H9 (cell line): ENCODE measurements at regions not wholly inside any gene's neighbourhood (a gene's known extent, or its start where the extent isn't known, plus 50 kb on each side); places are given as distances from the start of the nearest gene placed in this dataset.

Experiments
- DNase-seq: peaks from one replicate; pipeline ENCODE4 v3.0.0-alpha.2; 2017
- H2AFZ ChIP-seq: one replicate; pipeline ENCODE4 v1.6.1; 2013; ENCODE audit warnings: mild to moderate bottlenecking, low read length, control low read depth, moderate library complexity
- H2AK5ac ChIP-seq: 2 replicates; pipeline ENCODE4 v1.6.1; 2013; ENCODE audit warnings: low read length, control low read depth, mixed read lengths; ENCODE audit not compliant: insufficient read length
- H2BK120ac ChIP-seq: one replicate; pipeline ENCODE4 v1.6.1; 2013; ENCODE audit warnings: low read depth, mild to moderate bottlenecking, low read length, control low read depth, inconsistent platforms; ENCODE audit not compliant: poor library complexity, severe bottlenecking
- H2BK12ac ChIP-seq: 2 replicates; pipeline ENCODE4 v1.6.1; 2013; ENCODE audit warnings: low read length, control low read depth, mixed read lengths, low read depth; ENCODE audit not compliant: insufficient read length
- H2BK15ac ChIP-seq: 2 replicates; pipeline ENCODE4 v1.6.1; 2013; ENCODE audit warnings: low read depth, low read length, control low read depth
- H2BK20ac ChIP-seq: one replicate; pipeline ENCODE4 v1.6.1; 2013; ENCODE audit warnings: low read depth, mild to moderate bottlenecking, low read length, control low read depth, inconsistent platforms; ENCODE audit not compliant: poor library complexity, severe bottlenecking
- H2BK5ac ChIP-seq: 2 replicates; pipeline ENCODE4 v1.6.1; 2013; ENCODE audit warnings: low read length, control low read depth, mixed read lengths; ENCODE audit not compliant: insufficient read length
- H3K14ac ChIP-seq: 2 replicates; pipeline ENCODE4 v1.6.1; 2013; ENCODE audit warnings: low read length, control low read depth; ENCODE audit not compliant: insufficient read depth
- H3K18ac ChIP-seq: 2 replicates; pipeline ENCODE4 v1.6.1; 2013; ENCODE audit warnings: low read depth, mild to moderate bottlenecking, mixed read lengths, low read length, control low read depth; ENCODE audit not compliant: insufficient read length
- H3K23ac ChIP-seq: 2 replicates; pipeline ENCODE4 v1.6.1; 2013; ENCODE audit warnings: low read length, control low read depth, mixed read lengths, low read depth; ENCODE audit not compliant: insufficient read length
- H3K23me2 ChIP-seq: 2 replicates; pipeline ENCODE4 v1.6.1; 2013; ENCODE audit warnings: low read depth, mild to moderate bottlenecking, mixed read lengths, low read length, control low read depth; ENCODE audit not compliant: insufficient read length, poor library complexity, severe bottlenecking
- H3K27ac ChIP-seq: 2 replicates; pipeline ENCODE4 v1.5.1; 2013; ENCODE audit warnings: low read length, control low read depth, mixed read lengths, low read depth; ENCODE audit not compliant: insufficient read length
- H3K27me3 ChIP-seq: 2 replicates; pipeline ENCODE4 v1.6.1; 2013; ENCODE audit warnings: low read length, control low read depth, inconsistent platforms; ENCODE audit not compliant: insufficient read depth
- H3K4ac ChIP-seq: 2 replicates; pipeline ENCODE4 v1.6.1; 2013; ENCODE audit warnings: low read depth, mild to moderate bottlenecking, control low read depth, inconsistent platforms, low read length, moderate library complexity
- H3K4me1 ChIP-seq: 2 replicates; pipeline ENCODE4 v1.6.1; 2013; ENCODE audit warnings: low read length, control low read depth, inconsistent platforms; ENCODE audit not compliant: insufficient read depth
- H3K4me2 ChIP-seq: 2 replicates; pipeline ENCODE4 v1.6.1; 2013; ENCODE audit warnings: low read length, control low read depth, mixed read lengths; ENCODE audit not compliant: insufficient read length, insufficient read depth
- H3K56ac ChIP-seq: 2 replicates; pipeline ENCODE4 v1.6.1; 2013; ENCODE audit warnings: low read depth, mild to moderate bottlenecking, mixed read lengths, low read length, control low read depth; ENCODE audit not compliant: insufficient read length
- H3K79me1 ChIP-seq: 2 replicates; pipeline ENCODE4 v1.6.1; 2013; ENCODE audit warnings: low read depth, mild to moderate bottlenecking, moderate library complexity, low read length, control low read depth, inconsistent platforms; ENCODE audit not compliant: insufficient read depth, poor library complexity, severe bottlenecking
- H3K79me2 ChIP-seq: 2 replicates; pipeline ENCODE4 v1.6.1; 2013; ENCODE audit warnings: low read length, control low read depth, inconsistent platforms; ENCODE audit not compliant: insufficient read depth
- H3K9ac ChIP-seq: 2 replicates; pipeline ENCODE4 v1.6.1; 2013; ENCODE audit warnings: low read length, control low read depth, mixed read lengths; ENCODE audit not compliant: insufficient read length; ENCODE audit errors: extremely low read depth
- H3K9me3 ChIP-seq: one replicate; pipeline ENCODE4 v1.6.1; 2013; ENCODE audit warnings: low read depth, low read length, inconsistent platforms; ENCODE audit not compliant: control insufficient read depth
- H3T11ph ChIP-seq: one replicate; pipeline ENCODE4 v1.6.1; 2013; ENCODE audit warnings: mild to moderate bottlenecking, low read length, control low read depth, inconsistent platforms
- H4K20me1 ChIP-seq: one replicate; pipeline ENCODE4 v1.6.1; 2013; ENCODE audit not compliant: control insufficient read depth, insufficient read length, insufficient read depth
- H4K5ac ChIP-seq: 2 replicates; pipeline ENCODE4 v1.6.1; 2013; ENCODE audit warnings: low read depth, mild to moderate bottlenecking, mixed read lengths, low read length, control low read depth; ENCODE audit not compliant: insufficient read length
- H4K8ac ChIP-seq: replicated peaks from 2 replicates; pipeline ENCODE4 v1.6.1; 2013; ENCODE audit warnings: low read length, control low read depth, mixed read lengths, low read depth; ENCODE audit not compliant: insufficient read length
- H4K91ac ChIP-seq: 2 replicates; pipeline ENCODE4 v1.6.1; 2013; ENCODE audit warnings: low read depth, mild to moderate bottlenecking, moderate library complexity, mixed read lengths, low read length, control low read depth; ENCODE audit not compliant: insufficient read length
- H3K27ac Mint-ChIP-seq, 3 experiments: 2 replicates in 2 of 3; 3 replicates in 1 of 3; pipeline ENCODE4 v1.8.0; 2020 to 2021; ENCODE audit warnings: mixed read lengths in 3 of 3, mild to moderate bottlenecking in 1 of 3, moderate library complexity in 1 of 3
- H3K27me3 Mint-ChIP-seq: 2 replicates; pipeline ENCODE4 v1.8.0; 2021; ENCODE audit warnings: low read depth, mild to moderate bottlenecking, moderate library complexity, mixed read lengths
- H3K36me3 Mint-ChIP-seq, 3 experiments: 2 replicates in 2 of 3; 3 replicates in 1 of 3; pipeline ENCODE4 v1.8.0; 2020 to 2021; ENCODE audit warnings: low read depth in 3 of 3, mixed read lengths in 3 of 3; ENCODE audit not compliant: insufficient read depth in 1 of 3
- H3K4me1 Mint-ChIP-seq, 2 experiments: 2 replicates each; pipeline ENCODE4 v1.8.0; 2020; ENCODE audit warnings: mixed read lengths in 2 of 2
- H3K4me3 Mint-ChIP-seq, 2 experiments: 2 replicates in 1 of 2; 3 replicates in 1 of 2; pipeline ENCODE4 v1.8.0; 2020 to 2021; ENCODE audit warnings: mild to moderate bottlenecking in 2 of 2, mixed read lengths in 2 of 2, moderate library complexity in 1 of 2
- H3K9me3 Mint-ChIP-seq, 2 experiments: 2 replicates in 1 of 2; 3 replicates in 1 of 2; pipeline ENCODE4 v1.8.0; 2020; ENCODE audit warnings: mild to moderate bottlenecking in 2 of 2, mixed read lengths in 2 of 2, moderate library complexity in 1 of 2
- WGBS: extraction: QIAGEN DNeasy Blood & Tissue Kit; methylation state at CpG from one replicate; pipeline ENCODE4 v1.1.7; 2013; ENCODE audit warnings: missing lambda C conversion rate, low lambda C conversion rate, mixed read lengths; ENCODE audit not compliant: insufficient read length; ENCODE audit errors: extremely low coverage; 5-methylcytosine and 5-hydroxymethylcytosine counted together
- TF ChIP-seq, protein P1 (sequence below): fragments of 200-600 bp; sonication (generic); conservative IDR thresholded peaks from 3 replicates; pipeline ENCODE4 v1.8.0; 2021; ENCODE audit warnings: antibody characterized with exemption, mild to moderate bottlenecking

DNA sequence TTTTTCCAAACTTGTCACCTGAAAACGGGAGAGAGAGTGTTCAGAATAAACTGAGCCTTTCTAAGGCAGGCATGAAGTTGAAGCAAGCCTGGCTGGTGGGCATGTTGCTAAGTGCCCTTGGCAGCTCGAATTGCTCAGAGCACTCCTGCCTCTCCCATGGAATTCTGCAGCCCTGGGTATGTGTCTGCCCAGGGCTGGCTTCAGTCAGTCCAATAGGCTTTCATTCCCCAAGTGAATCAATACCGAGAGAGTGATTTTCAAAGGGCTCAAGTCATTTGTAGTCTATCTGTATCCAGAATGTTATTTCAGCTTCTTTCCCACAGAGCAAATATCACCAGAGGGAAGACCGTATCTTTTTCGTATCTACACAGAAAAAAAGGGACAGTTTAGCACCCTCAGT is 415.5 kb upstream of the COBL start:
- H3K27me3 Mint-ChIP-seq, result peaks cover 85% of the 10 kb centered on the region
- no peaks in the 10 kb centered on the region for H3K23me2 ChIP-seq
- H3K36me3 Mint-ChIP-seq, result peaks cover 5 to 24% (median 12%) of the 10 kb centered on the region in 3 experiments
- H2BK20ac ChIP-seq, result no peak overlapping the region
- no peak overlapping the region for H3K27ac ChIP-seq
- H3K56ac ChIP-seq, result no peak overlapping the region
- WGBS, result no CpG with 5 or more reads among the region's 5 CpGs
- H3K4me1 Mint-ChIP-seq, result peaks cover 30 to 32% of the 10 kb centered on the region in 2 experiments
- TF ChIP-seq, protein P1, sequence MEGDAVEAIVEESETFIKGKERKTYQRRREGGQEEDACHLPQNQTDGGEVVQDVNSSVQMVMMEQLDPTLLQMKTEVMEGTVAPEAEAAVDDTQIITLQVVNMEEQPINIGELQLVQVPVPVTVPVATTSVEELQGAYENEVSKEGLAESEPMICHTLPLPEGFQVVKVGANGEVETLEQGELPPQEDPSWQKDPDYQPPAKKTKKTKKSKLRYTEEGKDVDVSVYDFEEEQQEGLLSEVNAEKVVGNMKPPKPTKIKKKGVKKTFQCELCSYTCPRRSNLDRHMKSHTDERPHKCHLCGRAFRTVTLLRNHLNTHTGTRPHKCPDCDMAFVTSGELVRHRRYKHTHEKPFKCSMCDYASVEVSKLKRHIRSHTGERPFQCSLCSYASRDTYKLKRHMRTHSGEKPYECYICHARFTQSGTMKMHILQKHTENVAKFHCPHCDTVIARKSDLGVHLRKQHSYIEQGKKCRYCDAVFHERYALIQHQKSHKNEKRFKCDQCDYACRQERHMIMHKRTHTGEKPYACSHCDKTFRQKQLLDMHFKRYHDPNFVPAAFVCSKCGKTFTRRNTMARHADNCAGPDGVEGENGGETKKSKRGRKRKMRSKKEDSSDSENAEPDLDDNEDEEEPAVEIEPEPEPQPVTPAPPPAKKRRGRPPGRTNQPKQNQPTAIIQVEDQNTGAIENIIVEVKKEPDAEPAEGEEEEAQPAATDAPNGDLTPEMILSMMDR, result no peak
- no peak overlapping the region for H3K18ac ChIP-seq
- no peak overlapping the region for H3T11ph ChIP-seq
- no peak overlapping the region for H3K14ac ChIP-seq
- peaks cover 15 to 31% of the 10 kb centered on the region in 2 experiments for H3K9me3 Mint-ChIP-seq
- H3K4me2 ChIP-seq, result no peak overlapping the region
- H3K4me3 Mint-ChIP-seq, result no peak overlapping the region
- DNase-seq, result no peak
- H2BK5ac ChIP-seq, result no peak overlapping the region
- H4K91ac ChIP-seq, result no peak overlapping the region
- no peak overlapping the region for H2BK120ac ChIP-seq
- peaks cover 29% of the 10 kb centered on the region; the same call in 1 of the 2 replicates for H3K27me3 ChIP-seq
- H3K79me2 ChIP-seq, result no peaks in the 10 kb centered on the region
- no peak overlapping the region for H3K9ac ChIP-seq
- no peak overlapping the region for H4K8ac ChIP-seq
- H3K9me3 ChIP-seq, result no peaks in the 10 kb centered on the region
- H4K5ac ChIP-seq, result no peak overlapping the region
- H3K79me1 ChIP-seq, result no peaks in the 10 kb centered on the region
- no peak overlapping the region for H3K4ac ChIP-seq
- H4K20me1 ChIP-seq, result no peaks in the 10 kb centered on the region
- no peak overlapping the region for H2AFZ ChIP-seq
- no peak overlapping the region for H2BK15ac ChIP-seq
- H3K23ac ChIP-seq, result no peak overlapping the region
- no peak overlapping the region for H2AK5ac ChIP-seq
- H3K27ac Mint-ChIP-seq, result no peak overlapping the region
- no peak overlapping the region for H2BK12ac ChIP-seq
- peaks cover 2% of the 10 kb centered on the region for H3K4me1 ChIP-seq
